H9 (cell line): ENCODE measurements at regions not wholly inside any gene's neighbourhood (a gene's known extent, or its start where the extent isn't known, plus 50 kb on each side); places are given as distances from the start of the nearest gene placed in this dataset.

Source experiments
- DNase-seq: peaks from one replicate; pipeline ENCODE4 v3.0.0-alpha.2; 2017
- H2AFZ ChIP-seq: one replicate; pipeline ENCODE4 v1.6.1; 2013; ENCODE audit warnings: mild to moderate bottlenecking, low read length, control low read depth, moderate library complexity
- H2AK5ac ChIP-seq: 2 replicates; pipeline ENCODE4 v1.6.1; 2013; ENCODE audit warnings: low read length, control low read depth, mixed read lengths; ENCODE audit not compliant: insufficient read length
- H2BK120ac ChIP-seq: one replicate; pipeline ENCODE4 v1.6.1; 2013; ENCODE audit warnings: low read depth, mild to moderate bottlenecking, low read length, control low read depth, inconsistent platforms; ENCODE audit not compliant: poor library complexity, severe bottlenecking
- H2BK12ac ChIP-seq: 2 replicates; pipeline ENCODE4 v1.6.1; 2013; ENCODE audit warnings: low read length, control low read depth, mixed read lengths, low read depth; ENCODE audit not compliant: insufficient read length
- H2BK15ac ChIP-seq: 2 replicates; pipeline ENCODE4 v1.6.1; 2013; ENCODE audit warnings: low read depth, low read length, control low read depth
- H2BK20ac ChIP-seq: one replicate; pipeline ENCODE4 v1.6.1; 2013; ENCODE audit warnings: low read depth, mild to moderate bottlenecking, low read length, control low read depth, inconsistent platforms; ENCODE audit not compliant: poor library complexity, severe bottlenecking
- H2BK5ac ChIP-seq: 2 replicates; pipeline ENCODE4 v1.6.1; 2013; ENCODE audit warnings: low read length, control low read depth, mixed read lengths; ENCODE audit not compliant: insufficient read length
- H3K14ac ChIP-seq: 2 replicates; pipeline ENCODE4 v1.6.1; 2013; ENCODE audit warnings: low read length, control low read depth; ENCODE audit not compliant: insufficient read depth
- H3K18ac ChIP-seq: 2 replicates; pipeline ENCODE4 v1.6.1; 2013; ENCODE audit warnings: low read depth, mild to moderate bottlenecking, mixed read lengths, low read length, control low read depth; ENCODE audit not compliant: insufficient read length
- H3K23ac ChIP-seq: 2 replicates; pipeline ENCODE4 v1.6.1; 2013; ENCODE audit warnings: low read length, control low read depth, mixed read lengths, low read depth; ENCODE audit not compliant: insufficient read length
- H3K23me2 ChIP-seq: 2 replicates; pipeline ENCODE4 v1.6.1; 2013; ENCODE audit warnings: low read depth, mild to moderate bottlenecking, mixed read lengths, low read length, control low read depth; ENCODE audit not compliant: insufficient read length, poor library complexity, severe bottlenecking
- H3K27ac ChIP-seq: 2 replicates; pipeline ENCODE4 v1.5.1; 2013; ENCODE audit warnings: low read length, control low read depth, mixed read lengths, low read depth; ENCODE audit not compliant: insufficient read length
- H3K27me3 ChIP-seq: 2 replicates; pipeline ENCODE4 v1.6.1; 2013; ENCODE audit warnings: low read length, control low read depth, inconsistent platforms; ENCODE audit not compliant: insufficient read depth
- H3K4ac ChIP-seq: 2 replicates; pipeline ENCODE4 v1.6.1; 2013; ENCODE audit warnings: low read depth, mild to moderate bottlenecking, control low read depth, inconsistent platforms, low read length, moderate library complexity
- H3K4me1 ChIP-seq: 2 replicates; pipeline ENCODE4 v1.6.1; 2013; ENCODE audit warnings: low read length, control low read depth, inconsistent platforms; ENCODE audit not compliant: insufficient read depth
- H3K4me2 ChIP-seq: 2 replicates; pipeline ENCODE4 v1.6.1; 2013; ENCODE audit warnings: low read length, control low read depth, mixed read lengths; ENCODE audit not compliant: insufficient read length, insufficient read depth
- H3K56ac ChIP-seq: 2 replicates; pipeline ENCODE4 v1.6.1; 2013; ENCODE audit warnings: low read depth, mild to moderate bottlenecking, mixed read lengths, low read length, control low read depth; ENCODE audit not compliant: insufficient read length
- H3K79me1 ChIP-seq: 2 replicates; pipeline ENCODE4 v1.6.1; 2013; ENCODE audit warnings: low read depth, mild to moderate bottlenecking, moderate library complexity, low read length, control low read depth, inconsistent platforms; ENCODE audit not compliant: insufficient read depth, poor library complexity, severe bottlenecking
- H3K79me2 ChIP-seq: 2 replicates; pipeline ENCODE4 v1.6.1; 2013; ENCODE audit warnings: low read length, control low read depth, inconsistent platforms; ENCODE audit not compliant: insufficient read depth
- H3K9ac ChIP-seq: 2 replicates; pipeline ENCODE4 v1.6.1; 2013; ENCODE audit warnings: low read length, control low read depth, mixed read lengths; ENCODE audit not compliant: insufficient read length; ENCODE audit errors: extremely low read depth
- H3K9me3 ChIP-seq: one replicate; pipeline ENCODE4 v1.6.1; 2013; ENCODE audit warnings: low read depth, low read length, inconsistent platforms; ENCODE audit not compliant: control insufficient read depth
- H3T11ph ChIP-seq: one replicate; pipeline ENCODE4 v1.6.1; 2013; ENCODE audit warnings: mild to moderate bottlenecking, low read length, control low read depth, inconsistent platforms
- H4K20me1 ChIP-seq: one replicate; pipeline ENCODE4 v1.6.1; 2013; ENCODE audit not compliant: control insufficient read depth, insufficient read length, insufficient read depth
- H4K5ac ChIP-seq: 2 replicates; pipeline ENCODE4 v1.6.1; 2013; ENCODE audit warnings: low read depth, mild to moderate bottlenecking, mixed read lengths, low read length, control low read depth; ENCODE audit not compliant: insufficient read length
- H4K8ac ChIP-seq: replicated peaks from 2 replicates; pipeline ENCODE4 v1.6.1; 2013; ENCODE audit warnings: low read length, control low read depth, mixed read lengths, low read depth; ENCODE audit not compliant: insufficient read length
- H4K91ac ChIP-seq: 2 replicates; pipeline ENCODE4 v1.6.1; 2013; ENCODE audit warnings: low read depth, mild to moderate bottlenecking, moderate library complexity, mixed read lengths, low read length, control low read depth; ENCODE audit not compliant: insufficient read length
- H3K27ac Mint-ChIP-seq, 3 experiments: 2 replicates in 2 of 3; 3 replicates in 1 of 3; pipeline ENCODE4 v1.8.0; 2020 to 2021; ENCODE audit warnings: mixed read lengths in 3 of 3, mild to moderate bottlenecking in 1 of 3, moderate library complexity in 1 of 3
- H3K27me3 Mint-ChIP-seq: 2 replicates; pipeline ENCODE4 v1.8.0; 2021; ENCODE audit warnings: low read depth, mild to moderate bottlenecking, moderate library complexity, mixed read lengths
- H3K36me3 Mint-ChIP-seq, 3 experiments: 2 replicates in 2 of 3; 3 replicates in 1 of 3; pipeline ENCODE4 v1.8.0; 2020 to 2021; ENCODE audit warnings: low read depth in 3 of 3, mixed read lengths in 3 of 3; ENCODE audit not compliant: insufficient read depth in 1 of 3
- H3K4me1 Mint-ChIP-seq, 2 experiments: 2 replicates each; pipeline ENCODE4 v1.8.0; 2020; ENCODE audit warnings: mixed read lengths in 2 of 2
- H3K4me3 Mint-ChIP-seq, 2 experiments: 2 replicates in 1 of 2; 3 replicates in 1 of 2; pipeline ENCODE4 v1.8.0; 2020 to 2021; ENCODE audit warnings: mild to moderate bottlenecking in 2 of 2, mixed read lengths in 2 of 2, moderate library complexity in 1 of 2
- H3K9me3 Mint-ChIP-seq, 2 experiments: 2 replicates in 1 of 2; 3 replicates in 1 of 2; pipeline ENCODE4 v1.8.0; 2020; ENCODE audit warnings: mild to moderate bottlenecking in 2 of 2, mixed read lengths in 2 of 2, moderate library complexity in 1 of 2
- CTCF ChIP-seq: fragments of 200-600 bp; sonication (generic); conservative IDR thresholded peaks from 3 replicates; pipeline ENCODE4 v1.8.0; 2021; ENCODE audit warnings: antibody characterized with exemption, mild to moderate bottlenecking
- whole genome bisulfite sequencing: extraction: QIAGEN DNeasy Blood & Tissue Kit; methylation state at CpG from one replicate; pipeline ENCODE4 v1.1.7; 2013; ENCODE audit warnings: missing lambda C conversion rate, low lambda C conversion rate, mixed read lengths; ENCODE audit not compliant: insufficient read length; ENCODE audit errors: extremely low coverage; 5-methylcytosine and 5-hydroxymethylcytosine counted together

- Histone ChIP-seq H2AFZ (no peak overlapping the region), H3K23me2 (no peaks in the 10 kb centered on the region), H3K14ac (no peak overlapping the region), H3K4me2 (no peak overlapping the region), H2BK12ac (no peak overlapping the region), H3T11ph (no peak overlapping the region), H2BK120ac (no peak overlapping the region), H4K5ac (no peak overlapping the region), H3K79me1 (no peaks in the 10 kb centered on the region), H3K18ac (no peak overlapping the region), H3K4me1 (peaks cover 4% of the 10 kb centered on the region; the same call in 1 of the 2 replicates), H4K20me1 (no peaks in the 10 kb centered on the region), H3K56ac (no peak overlapping the region), H3K79me2 (no peaks in the 10 kb centered on the region), H4K8ac (no peak overlapping the region), H2BK20ac (no peak overlapping the region), H3K27ac (no peak overlapping the region), H3K27me3 (no peaks in the 10 kb centered on the region), H3K23ac (no peak overlapping the region), H2BK5ac (no peak overlapping the region), H2AK5ac (no peak overlapping the region), H3K9ac (no peak overlapping the region), H2BK15ac (no peak overlapping the region), H3K9me3 (no peaks in the 10 kb centered on the region), H3K4ac (no peak overlapping the region), H4K91ac (no peak overlapping the region)
- no peak overlapping the region for H3K4me3 Mint-ChIP-seq
- H3K27me3 Mint-ChIP-seq, result no peaks in the 10 kb centered on the region
- H3K9me3 Mint-ChIP-seq, result no peaks in the 10 kb centered on the region
- peaks cover 5 to 6% of the 10 kb centered on the region in 2 experiments for H3K4me1 Mint-ChIP-seq
- no peak for TF ChIP-seq CTCF
- no peak for DNase-seq
- H3K27ac Mint-ChIP-seq, result no peak overlapping the region
- no CpG with 5 or more reads among the region's 2 CpGs for WGBS
- H3K36me3 Mint-ChIP-seq, result no peaks in the 10 kb centered on the region
Observed at GRCh38 chr11:21909145-21909544, 283.7 kb upstream of the ANO5 start.
